ENCODE measurements at regions not wholly inside any gene's neighbourhood (a gene's known extent, or its start where the extent isn't known, plus 50 kb on each side); places are given as distances from the start of the nearest gene placed in this dataset.

- H3K4me3 ChIP-seq (ENCODE audit: low read depth in 2 of 2, low read length in 2 of 2), result no peak overlapping the region
- no peaks in the 10 kb centered on the region for H3K27me3 ChIP-seq (ENCODE audit: control insufficient read depth, insufficient read depth, low read length)
- no TSS peak for BruUV-seq (replicated peaks)
- intact Hi-C loops (cut with micrococcal nuclease; ENCODE audit: unreplicated experiment), result no loop called here
- H3K4me1 ChIP-seq (ENCODE audit: control insufficient read depth, insufficient read depth, low read length), result no peaks in the 10 kb centered on the region
- DNase-seq (ENCODE audit: low read depth, low spot score) (no peak), ATAC-seq (no peak)
- H3K36me3 ChIP-seq (ENCODE audit: control insufficient read depth, insufficient read depth, low read length), result no peaks in the 10 kb centered on the region
- POLR2A ChIA-PET, result no interaction called here
- CTCF ChIA-PET, result no interaction called here
- in situ Hi-C loops (cut with HindIII; ENCODE audit: low pct_unique_long_range_greater_than_20kb, low sequenced_read_pairs), result no loop called here
- no peaks in the 10 kb centered on the region for H3K9me3 ChIP-seq (ENCODE audit: control insufficient read depth, insufficient read depth, low read depth, low read length)
- TF ChIP-seq TCF7L2 (IDR thresholded peaks at IDR 0.05; ENCODE audit: low read depth, low read length) (no peak), SIN3A (IDR thresholded peaks at IDR 0.05; ENCODE audit: borderline replicate concordance, insufficient read depth, low read depth, low read length) (no peak), POLR2AphosphoS5 (IDR thresholded peaks at IDR 0.05; ENCODE audit: low read depth, low read length) (no peak), REST (IDR thresholded peaks at IDR 0.05; ENCODE audit: insufficient read depth in 1 of 2, low read depth in 2 of 2, low read length in 1 of 2) (no peak)
- TF ChIP-seq, protein P1, sequence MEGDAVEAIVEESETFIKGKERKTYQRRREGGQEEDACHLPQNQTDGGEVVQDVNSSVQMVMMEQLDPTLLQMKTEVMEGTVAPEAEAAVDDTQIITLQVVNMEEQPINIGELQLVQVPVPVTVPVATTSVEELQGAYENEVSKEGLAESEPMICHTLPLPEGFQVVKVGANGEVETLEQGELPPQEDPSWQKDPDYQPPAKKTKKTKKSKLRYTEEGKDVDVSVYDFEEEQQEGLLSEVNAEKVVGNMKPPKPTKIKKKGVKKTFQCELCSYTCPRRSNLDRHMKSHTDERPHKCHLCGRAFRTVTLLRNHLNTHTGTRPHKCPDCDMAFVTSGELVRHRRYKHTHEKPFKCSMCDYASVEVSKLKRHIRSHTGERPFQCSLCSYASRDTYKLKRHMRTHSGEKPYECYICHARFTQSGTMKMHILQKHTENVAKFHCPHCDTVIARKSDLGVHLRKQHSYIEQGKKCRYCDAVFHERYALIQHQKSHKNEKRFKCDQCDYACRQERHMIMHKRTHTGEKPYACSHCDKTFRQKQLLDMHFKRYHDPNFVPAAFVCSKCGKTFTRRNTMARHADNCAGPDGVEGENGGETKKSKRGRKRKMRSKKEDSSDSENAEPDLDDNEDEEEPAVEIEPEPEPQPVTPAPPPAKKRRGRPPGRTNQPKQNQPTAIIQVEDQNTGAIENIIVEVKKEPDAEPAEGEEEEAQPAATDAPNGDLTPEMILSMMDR (IDR thresholded peaks at IDR 0.05), result no peak
- no peak overlapping the region for H3K27ac ChIP-seq (ENCODE audit: low read length)
Measured at GRCh38 chr4:19971829-19972228, 279.9 kb upstream of the SLIT2 start.

- H3K9me3 ChIP-seq (ENCODE audit: control insufficient read depth, insufficient read depth, low read depth, low read length), result no peaks in the 10 kb centered on the region
- intact Hi-C loops (cut with micrococcal nuclease; ENCODE audit: unreplicated experiment) (loop anchor here (1.0 kb wide), 1 partner anchor 15 kb away; no protein-coding TSS in a partner anchor), in situ Hi-C loops (cut with HindIII; ENCODE audit: low pct_unique_long_range_greater_than_20kb, low sequenced_read_pairs) (no loop called here)
- no peak for ATAC-seq
- ChIA-PET POLR2A (no interaction called here), CTCF (no interaction called here)
- H3K27me3 ChIP-seq (ENCODE audit: control insufficient read depth, insufficient read depth, low read length), result no peaks in the 10 kb centered on the region
- H3K4me3 ChIP-seq (ENCODE audit: low read depth in 2 of 2, low read length in 2 of 2), result no peak overlapping the region
- H3K36me3 ChIP-seq (ENCODE audit: control insufficient read depth, insufficient read depth, low read length), result no peaks in the 10 kb centered on the region
- H3K27ac ChIP-seq (ENCODE audit: low read length), result no peak overlapping the region
- BruUV-seq (replicated peaks), result no TSS peak
- no peaks in the 10 kb centered on the region for H3K4me1 ChIP-seq (ENCODE audit: control insufficient read depth, insufficient read depth, low read length)
- DNase-seq (ENCODE audit: low read depth, low spot score), result no peak
- TF ChIP-seq REST (IDR thresholded peaks at IDR 0.05; ENCODE audit: insufficient read depth in 1 of 2, low read depth in 2 of 2, low read length in 1 of 2), result no peak
- TF ChIP-seq POLR2AphosphoS5 (IDR thresholded peaks at IDR 0.05; ENCODE audit: low read depth, low read length), result no peak
- TF ChIP-seq SIN3A (IDR thresholded peaks at IDR 0.05; ENCODE audit: borderline replicate concordance, insufficient read depth, low read depth, low read length), result no peak
- TF ChIP-seq TCF7L2 (IDR thresholded peaks at IDR 0.05; ENCODE audit: low read depth, low read length), result no peak
- TF ChIP-seq, protein P1 (IDR thresholded peaks at IDR 0.05), result no peak
Measured at GRCh38 chr4:19969492-19969891, 282.2 kb upstream of the SLIT2 start.

Measured in Panc1 (cell line).